Globus pallidus (tissue), 1 donor: ENCODE measurements at regions not wholly inside any gene's neighbourhood (a gene's known extent, or its start where the extent isn't known, plus 50 kb on each side); places are given as distances from the start of the nearest gene placed in this dataset.
"Not testable (repeated sequence)": the region's sequence is repeated elsewhere in the genome, so short reads cannot be mapped to it uniquely, and the experiment has no call there.

Experiments used
- DNase-seq: peaks from one replicate; pipeline ENCODE4 v3.0.0-alpha.2; 2015; ENCODE audit warnings: low spot score

DNA sequence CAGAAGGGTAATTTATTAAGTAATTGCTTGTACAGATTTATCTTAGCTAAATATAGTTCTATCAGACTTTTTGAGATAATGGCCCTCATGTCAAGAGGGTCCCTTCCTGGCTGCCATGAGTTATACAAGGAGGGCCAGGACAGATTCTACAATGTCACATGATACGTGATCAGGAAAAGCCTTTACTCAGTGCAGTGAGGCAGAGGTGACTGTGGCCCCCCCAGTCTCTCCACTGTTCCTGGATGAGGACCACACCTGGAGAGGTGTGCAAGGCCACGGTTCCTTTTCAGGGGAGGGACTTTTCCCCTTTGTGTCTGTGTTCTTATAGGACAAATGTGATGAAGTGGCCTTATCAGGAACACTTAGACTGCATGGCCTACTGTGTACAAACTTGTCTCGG is 54.3 kb upstream of the LRCH1 start:
- no peak for DNase-seq

DNA sequence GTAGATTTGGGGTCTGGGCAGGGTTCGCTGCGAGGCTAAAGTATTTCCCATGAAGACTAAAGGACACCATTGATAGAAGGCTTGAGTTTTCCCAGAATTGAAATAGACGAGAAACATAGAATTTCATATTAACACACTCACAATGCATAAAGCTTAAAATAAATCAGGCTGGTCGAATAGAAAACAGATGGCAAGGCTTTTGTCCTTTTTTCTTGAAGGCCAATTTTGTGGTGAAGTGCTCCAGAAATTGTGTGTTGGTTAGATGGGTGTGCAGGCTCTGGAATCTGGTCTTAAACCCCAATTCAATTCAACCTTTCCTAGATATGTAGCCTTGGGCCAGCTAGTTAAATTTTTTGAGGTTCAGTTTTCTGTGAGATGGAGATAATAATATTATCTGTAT is 56.9 kb upstream of the LRCH1 start:
- DNase-seq: no peak

DNA sequence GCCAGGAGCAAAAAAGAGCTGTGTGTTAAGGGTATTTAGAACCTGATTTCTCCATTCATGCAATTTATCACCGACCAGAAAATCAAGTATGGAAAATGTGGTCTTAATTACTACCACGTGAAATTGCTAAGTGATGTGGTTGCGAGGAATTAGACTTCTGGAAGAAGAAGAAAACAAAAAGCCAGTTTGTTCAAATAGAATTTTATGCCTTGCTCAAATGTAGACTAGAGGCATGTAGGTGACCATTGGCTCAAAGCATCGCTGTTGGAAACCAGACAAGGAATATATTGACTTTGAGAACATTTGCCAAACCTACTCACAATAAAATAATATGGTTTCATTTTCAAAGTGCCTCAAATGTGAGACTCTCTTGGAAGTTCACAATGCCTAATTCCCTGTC is 57.3 kb upstream of the LRCH1 start:
- DNase-seq: no peak

DNA sequence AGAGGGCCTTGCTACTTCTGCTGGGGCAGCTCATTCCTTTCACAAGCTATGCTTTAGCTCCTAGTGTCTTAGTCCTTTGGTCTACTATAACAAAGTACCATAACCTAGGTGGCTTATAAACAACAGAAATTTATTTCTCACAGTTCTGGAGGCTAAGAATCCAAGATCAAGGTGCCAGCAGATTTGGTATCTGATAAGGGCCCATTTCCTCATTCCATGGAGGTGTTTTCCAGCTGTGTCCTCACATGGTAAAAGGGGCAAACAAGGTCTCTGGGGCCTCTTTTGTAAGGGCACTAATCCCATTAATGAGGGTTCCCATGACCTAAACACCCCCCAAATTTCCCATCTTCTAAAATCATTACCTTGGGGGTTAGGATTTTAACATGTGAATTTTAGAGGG is 57.9 kb upstream of the LRCH1 start:
- no peak for DNase-seq

GRCh38 chr13:46492946-46493345 is 60.0 kb upstream of the LRCH1 start:
- DNase-seq: peak; percentile 31

DNA sequence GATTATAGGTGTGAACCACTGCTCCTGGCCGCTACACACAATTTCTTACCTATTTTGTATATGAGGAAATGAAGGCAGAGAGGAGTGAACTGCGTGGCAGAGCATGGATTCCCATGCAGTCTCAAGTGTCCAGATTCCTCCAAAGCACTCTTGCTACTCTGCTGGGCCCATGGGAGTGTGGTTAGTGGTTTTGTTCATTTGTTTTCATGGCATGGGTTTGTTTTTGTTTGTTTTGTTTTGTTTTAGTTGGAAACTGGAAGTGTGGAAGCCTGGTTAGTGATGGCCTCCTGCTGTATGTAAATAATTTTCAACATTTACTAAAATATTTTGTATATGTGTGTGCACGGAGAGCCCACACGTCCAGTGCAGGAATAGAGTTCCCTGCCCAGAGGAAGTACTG is 61.3 kb upstream of the LRCH1 start:
- no peak for DNase-seq

GRCh38 chr13:46490713-46491112 is 62.3 kb upstream of the LRCH1 start:
- DNase-seq: not testable (repeated sequence)

GRCh38 chr13:46490129-46490528 is 62.8 kb upstream of the LRCH1 start:
- no peak for DNase-seq

GRCh38 chr13:46489586-46490023 is 63.4 kb upstream of the LRCH1 start:
- no peak for DNase-seq

DNA sequence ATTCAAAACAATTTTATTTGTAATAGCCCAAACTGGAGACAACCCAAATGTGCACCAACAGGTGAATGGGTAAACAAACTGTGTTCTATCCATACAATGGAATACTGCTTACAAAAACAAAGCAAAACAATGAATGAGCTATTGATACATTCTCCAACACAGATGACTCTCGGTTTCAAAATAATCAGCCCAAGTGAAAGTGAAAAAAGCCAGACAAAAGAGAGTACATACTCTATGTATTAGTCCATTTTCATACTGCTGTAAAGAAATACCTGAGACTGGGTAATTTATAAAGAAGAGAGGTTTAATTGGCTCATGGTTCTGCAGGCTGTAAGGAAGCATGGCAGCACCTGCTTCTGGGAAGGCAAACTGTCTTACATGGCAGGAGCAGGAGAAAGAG is 65.2 kb upstream of the LRCH1 start:
- DNase-seq: no peak

GRCh38 chr13:46486270-46486669 is 66.7 kb upstream of the LRCH1 start:
- no peak for DNase-seq

DNA sequence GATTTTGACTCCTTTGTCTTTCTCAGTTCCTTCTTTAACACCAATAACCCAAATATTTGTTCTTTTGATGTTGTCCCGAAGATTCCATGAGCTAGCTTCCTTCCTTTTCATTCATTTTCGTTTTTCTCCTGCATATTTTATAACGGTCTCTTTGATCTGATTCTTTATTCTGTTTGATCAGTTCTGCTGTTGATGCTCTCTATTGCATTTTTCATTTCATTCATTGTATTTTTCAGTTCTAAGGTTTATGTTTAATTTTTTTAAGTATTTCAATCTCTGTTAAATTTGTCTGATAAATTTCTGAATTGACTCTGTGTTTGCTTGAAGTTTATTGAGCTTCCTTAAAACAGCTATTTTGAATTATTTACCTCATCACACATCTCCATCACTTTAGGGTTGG is 68.4 kb upstream of the LRCH1 start:
- DNase-seq: no peak

DNA sequence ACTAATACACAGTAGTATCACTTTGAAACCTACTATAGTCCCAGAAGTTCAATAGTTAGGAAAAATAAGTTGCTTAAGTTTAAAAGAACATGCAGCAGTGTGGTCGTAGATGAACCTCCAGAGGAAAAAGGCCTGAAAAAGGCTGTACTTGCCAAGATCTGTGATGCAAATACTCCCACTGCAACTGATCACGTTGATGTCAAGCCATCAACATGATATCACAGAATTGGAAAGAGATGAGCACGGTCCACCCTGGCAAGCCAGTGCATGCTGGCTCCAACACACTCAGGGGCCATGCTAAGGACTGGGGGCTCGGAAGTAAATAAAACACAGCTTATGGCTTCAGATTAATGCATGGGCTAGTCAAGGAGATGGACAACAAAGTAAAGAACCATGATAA is 71.8 kb upstream of the LRCH1 start:
- no peak for DNase-seq

GRCh38 chr13:46480131-46480530 is 72.8 kb upstream of the LRCH1 start:
- DNase-seq: no peak

- DNase-seq: no peak
Measured at GRCh38 chr13:46479691-46480090, 73.3 kb upstream of the LRCH1 start.

- no peak for DNase-seq
Measured at GRCh38 chr13:46479283-46479682, 73.7 kb upstream of the LRCH1 start.

GRCh38 chr13:46478651-46479050 is 74.3 kb upstream of the LRCH1 start:
- DNase-seq: no peak

DNA sequence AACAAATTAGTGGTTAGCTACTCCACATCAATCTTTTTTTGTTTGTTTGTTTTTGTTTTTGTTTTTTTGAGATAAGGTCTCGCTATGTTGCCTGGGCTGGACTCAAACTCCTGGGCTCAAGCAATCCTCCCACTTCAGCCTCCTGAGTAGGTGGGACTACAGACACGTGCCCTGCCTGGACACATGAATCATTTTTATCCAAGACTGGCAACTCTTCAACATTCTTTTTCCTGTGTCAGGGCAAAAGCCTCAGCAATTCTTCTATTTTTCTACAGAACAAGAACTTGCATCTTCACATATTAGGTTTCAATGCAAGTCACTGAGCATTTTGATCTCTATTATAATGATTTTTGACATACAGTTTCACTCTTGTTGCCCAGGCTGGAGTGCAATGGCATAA is 76.8 kb upstream of the LRCH1 start:
- DNase-seq: no peak

- peak; percentile 13 for DNase-seq
Measured at GRCh38 chr13:46475541-46475991, 77.4 kb upstream of the LRCH1 start.

GRCh38 chr13:46473806-46474205 is 79.2 kb upstream of the LRCH1 start:
- DNase-seq: no peak

DNA sequence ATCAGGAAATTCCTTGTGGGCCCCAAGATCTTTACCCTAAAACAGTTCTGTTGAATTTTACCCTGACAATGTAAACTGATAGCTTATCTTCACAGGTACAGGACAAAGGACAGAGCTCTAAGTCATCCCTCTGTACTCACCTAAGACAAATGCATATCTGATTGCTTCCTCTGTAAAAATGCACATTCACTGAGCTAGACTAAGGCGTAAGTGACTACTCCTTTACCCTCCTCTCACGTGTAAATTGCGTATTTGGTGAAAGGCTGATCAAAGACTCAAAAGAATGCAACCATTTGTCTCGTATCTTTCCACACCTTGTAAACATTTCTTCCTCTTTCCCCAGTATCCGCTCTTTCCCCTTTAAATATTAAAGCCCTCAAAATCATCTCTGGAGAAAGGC is 80.6 kb upstream of the LRCH1 start:
- DNase-seq: no peak

GRCh38 chr13:46469699-46470098 is 82.6 kb upstream of the RUBCNL start:
- not testable (repeated sequence) for DNase-seq

- DNase-seq: no peak
Measured at GRCh38 chr13:46468570-46469463, 81.8 kb upstream of the RUBCNL start.

GRCh38 chr13:46467694-46468093 is 80.6 kb upstream of the RUBCNL start:
- not testable (repeated sequence) for DNase-seq
